ENCODE measurements at regions not wholly inside any gene's neighbourhood (a gene's known extent, or its start where the extent isn't known, plus 50 kb on each side); places are given as distances from the start of the nearest gene placed in this dataset.

DNA sequence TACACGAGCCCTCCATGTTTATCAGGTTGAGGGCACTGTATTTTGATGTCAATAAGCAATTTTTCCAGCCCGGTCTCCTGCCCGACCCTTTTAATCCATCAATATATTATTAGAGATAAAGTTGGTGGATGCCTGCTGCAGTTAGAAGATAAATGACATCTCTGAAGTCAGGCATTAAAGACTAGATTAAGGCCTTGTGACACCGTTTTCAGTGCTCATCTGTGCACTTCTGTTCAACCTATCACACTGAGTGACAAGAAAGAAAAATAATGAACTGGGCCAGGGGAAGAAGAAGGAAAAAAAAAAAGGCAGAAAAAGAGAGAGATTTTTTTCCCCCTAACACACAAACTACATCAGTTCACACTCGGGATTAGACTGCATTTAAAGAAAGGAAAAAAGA lies 371.8 kb downstream of the IL20RB start:
- H3K9me2 ChIP-seq (ENCODE audit: insufficient read depth, low read length), result no peaks in the 10 kb centered on the region
- no peaks in the 10 kb centered on the region for H3F3A ChIP-seq (ENCODE audit: insufficient read depth, low read length, poor library complexity, severe bottlenecking)
- no peaks in the 10 kb centered on the region for H3K27me3 ChIP-seq (ENCODE audit: insufficient read depth, low read depth, low read length)
- no peak overlapping the region for H3K4me2 ChIP-seq (ENCODE audit: low read length)
- H3K4me3 ChIP-seq (ENCODE audit: low read length), result no peak overlapping the region
- H3K9ac ChIP-seq (ENCODE audit: low read length), result no peak overlapping the region
- no peak overlapping the region for H2AFZ ChIP-seq (ENCODE audit: low read depth, low read length)
- H3K9me3 ChIP-seq (ENCODE audit: low read length), result no peaks in the 10 kb centered on the region
- H3K27ac ChIP-seq (ENCODE audit: low read length), result no peak overlapping the region
- no peaks in the 10 kb centered on the region for H3K36me3 ChIP-seq (ENCODE audit: insufficient read depth, low read length)
- no peaks in the 10 kb centered on the region for H4K20me1 ChIP-seq (ENCODE audit: insufficient read depth)
- TF ChIP-seq EP300 (conservative IDR thresholded peaks at IDR 0.05; ENCODE audit: poor library complexity, severe bottlenecking) (peak; percentile 24), SMC3 (conservative IDR thresholded peaks at IDR 0.05; ENCODE audit: poor library complexity) (no peak)
- no peaks in the 10 kb centered on the region for H3K79me2 ChIP-seq (replicated peaks; ENCODE audit: insufficient read depth, low read length)

DNA sequence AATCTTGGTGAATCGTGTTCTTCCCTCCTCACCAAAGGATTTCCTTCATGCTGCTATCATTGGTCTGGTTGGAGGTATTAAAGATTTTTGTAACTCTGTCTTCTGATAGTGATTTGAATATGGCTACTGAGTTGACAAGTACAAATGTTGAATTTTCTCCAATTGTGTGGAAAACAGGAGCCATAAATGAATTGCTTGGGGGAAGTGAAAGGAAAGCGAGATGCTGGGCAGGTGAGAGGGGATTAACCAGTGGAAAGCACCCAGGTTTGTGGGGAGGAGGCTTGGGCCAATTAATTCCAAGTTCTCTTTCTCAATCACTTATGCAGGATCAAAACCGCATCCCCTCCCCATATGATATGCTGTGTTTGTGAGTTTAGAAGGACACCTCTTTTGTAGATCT lies 372.5 kb downstream of the IL20RB start:
- no peaks in the 10 kb centered on the region for H3K9me2 ChIP-seq (ENCODE audit: insufficient read depth, low read length)
- no peak overlapping the region for H3K9ac ChIP-seq (ENCODE audit: low read length)
- no peaks in the 10 kb centered on the region for H3K79me2 ChIP-seq (replicated peaks; ENCODE audit: insufficient read depth, low read length)
- H2AFZ ChIP-seq (ENCODE audit: low read depth, low read length), result no peak overlapping the region
- H3K36me3 ChIP-seq (ENCODE audit: insufficient read depth, low read length), result no peaks in the 10 kb centered on the region
- no peak overlapping the region for H3K4me2 ChIP-seq (ENCODE audit: low read length)
- no peaks in the 10 kb centered on the region for H4K20me1 ChIP-seq (ENCODE audit: insufficient read depth)
- no peaks in the 10 kb centered on the region for H3K27me3 ChIP-seq (ENCODE audit: insufficient read depth, low read depth, low read length)
- no peak overlapping the region for H3K27ac ChIP-seq (ENCODE audit: low read length)
- no peaks in the 10 kb centered on the region for H3K9me3 ChIP-seq (ENCODE audit: low read length)
- no peaks in the 10 kb centered on the region for H3F3A ChIP-seq (ENCODE audit: insufficient read depth, low read length, poor library complexity, severe bottlenecking)
- TF ChIP-seq EZH2 (IDR thresholded peaks at IDR 0.05; ENCODE audit: borderline replicate concordance, insufficient read depth, low read length, poor library complexity, severe bottlenecking), result no peak
- TF ChIP-seq, protein P1, sequence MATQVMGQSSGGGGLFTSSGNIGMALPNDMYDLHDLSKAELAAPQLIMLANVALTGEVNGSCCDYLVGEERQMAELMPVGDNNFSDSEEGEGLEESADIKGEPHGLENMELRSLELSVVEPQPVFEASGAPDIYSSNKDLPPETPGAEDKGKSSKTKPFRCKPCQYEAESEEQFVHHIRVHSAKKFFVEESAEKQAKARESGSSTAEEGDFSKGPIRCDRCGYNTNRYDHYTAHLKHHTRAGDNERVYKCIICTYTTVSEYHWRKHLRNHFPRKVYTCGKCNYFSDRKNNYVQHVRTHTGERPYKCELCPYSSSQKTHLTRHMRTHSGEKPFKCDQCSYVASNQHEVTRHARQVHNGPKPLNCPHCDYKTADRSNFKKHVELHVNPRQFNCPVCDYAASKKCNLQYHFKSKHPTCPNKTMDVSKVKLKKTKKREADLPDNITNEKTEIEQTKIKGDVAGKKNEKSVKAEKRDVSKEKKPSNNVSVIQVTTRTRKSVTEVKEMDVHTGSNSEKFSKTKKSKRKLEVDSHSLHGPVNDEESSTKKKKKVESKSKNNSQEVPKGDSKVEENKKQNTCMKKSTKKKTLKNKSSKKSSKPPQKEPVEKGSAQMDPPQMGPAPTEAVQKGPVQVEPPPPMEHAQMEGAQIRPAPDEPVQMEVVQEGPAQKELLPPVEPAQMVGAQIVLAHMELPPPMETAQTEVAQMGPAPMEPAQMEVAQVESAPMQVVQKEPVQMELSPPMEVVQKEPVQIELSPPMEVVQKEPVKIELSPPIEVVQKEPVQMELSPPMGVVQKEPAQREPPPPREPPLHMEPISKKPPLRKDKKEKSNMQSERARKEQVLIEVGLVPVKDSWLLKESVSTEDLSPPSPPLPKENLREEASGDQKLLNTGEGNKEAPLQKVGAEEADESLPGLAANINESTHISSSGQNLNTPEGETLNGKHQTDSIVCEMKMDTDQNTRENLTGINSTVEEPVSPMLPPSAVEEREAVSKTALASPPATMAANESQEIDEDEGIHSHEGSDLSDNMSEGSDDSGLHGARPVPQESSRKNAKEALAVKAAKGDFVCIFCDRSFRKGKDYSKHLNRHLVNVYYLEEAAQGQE (IDR thresholded peaks at IDR 0.05; ENCODE audit: borderline replicate concordance), result no peak
- no peak for TF ChIP-seq MXI1 (conservative IDR thresholded peaks at IDR 0.05; ENCODE audit: poor library complexity, severe bottlenecking)
- no peak for TF ChIP-seq RAD21 (conservative IDR thresholded peaks at IDR 0.05)
- TF ChIP-seq, protein P2, sequence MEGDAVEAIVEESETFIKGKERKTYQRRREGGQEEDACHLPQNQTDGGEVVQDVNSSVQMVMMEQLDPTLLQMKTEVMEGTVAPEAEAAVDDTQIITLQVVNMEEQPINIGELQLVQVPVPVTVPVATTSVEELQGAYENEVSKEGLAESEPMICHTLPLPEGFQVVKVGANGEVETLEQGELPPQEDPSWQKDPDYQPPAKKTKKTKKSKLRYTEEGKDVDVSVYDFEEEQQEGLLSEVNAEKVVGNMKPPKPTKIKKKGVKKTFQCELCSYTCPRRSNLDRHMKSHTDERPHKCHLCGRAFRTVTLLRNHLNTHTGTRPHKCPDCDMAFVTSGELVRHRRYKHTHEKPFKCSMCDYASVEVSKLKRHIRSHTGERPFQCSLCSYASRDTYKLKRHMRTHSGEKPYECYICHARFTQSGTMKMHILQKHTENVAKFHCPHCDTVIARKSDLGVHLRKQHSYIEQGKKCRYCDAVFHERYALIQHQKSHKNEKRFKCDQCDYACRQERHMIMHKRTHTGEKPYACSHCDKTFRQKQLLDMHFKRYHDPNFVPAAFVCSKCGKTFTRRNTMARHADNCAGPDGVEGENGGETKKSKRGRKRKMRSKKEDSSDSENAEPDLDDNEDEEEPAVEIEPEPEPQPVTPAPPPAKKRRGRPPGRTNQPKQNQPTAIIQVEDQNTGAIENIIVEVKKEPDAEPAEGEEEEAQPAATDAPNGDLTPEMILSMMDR (IDR thresholded peaks at IDR 0.05; ENCODE audit: poor library complexity, severe bottlenecking), result no peak
- no peak for TF ChIP-seq SMC3 (conservative IDR thresholded peaks at IDR 0.05; ENCODE audit: poor library complexity)
- TF ChIP-seq POLR2AphosphoS5 (IDR thresholded peaks at IDR 0.05), result no peak
- TF ChIP-seq EP300 (conservative IDR thresholded peaks at IDR 0.05; ENCODE audit: poor library complexity, severe bottlenecking), result no peak
- TF ChIP-seq TAF1 (IDR thresholded peaks at IDR 0.05; ENCODE audit: low read depth), result no peak
- no peak overlapping the region for H3K4me3 ChIP-seq (ENCODE audit: low read length)

DNA sequence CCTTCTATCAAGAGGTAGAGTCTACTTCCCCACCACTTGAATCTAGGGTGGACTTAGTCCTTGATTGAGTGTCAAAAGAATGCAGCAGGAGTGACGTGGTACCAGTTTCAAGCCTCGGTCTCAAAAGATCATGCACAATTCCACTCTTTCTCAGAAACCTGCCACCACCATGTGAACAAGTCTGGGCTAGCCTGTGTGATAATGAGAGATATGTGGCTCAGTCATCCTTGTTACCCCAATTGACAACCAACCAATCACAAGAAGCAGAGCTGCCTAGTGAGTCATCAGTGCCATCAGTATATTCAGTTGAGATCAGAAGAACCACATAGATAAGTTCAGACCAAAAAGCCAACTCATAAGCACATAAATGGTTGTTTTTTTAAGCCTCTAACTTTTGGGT lies 374.5 kb downstream of the IL20RB start:
- no peaks in the 10 kb centered on the region for H3K9me3 ChIP-seq (ENCODE audit: low read length)

More for the DNA sequence above, 374.5 kb downstream of the IL20RB start:
- Histone ChIP-seq H3K27me3 (ENCODE audit: insufficient read depth, low read depth, low read length) (no peaks in the 10 kb centered on the region), H3K36me3 (ENCODE audit: insufficient read depth, low read length) (no peaks in the 10 kb centered on the region), H3K4me2 (ENCODE audit: low read length) (no peak overlapping the region), H3K79me2 (replicated peaks; ENCODE audit: insufficient read depth, low read length) (no peaks in the 10 kb centered on the region), H4K20me1 (ENCODE audit: insufficient read depth) (no peaks in the 10 kb centered on the region), H3F3A (ENCODE audit: insufficient read depth, low read length, poor library complexity, severe bottlenecking) (no peaks in the 10 kb centered on the region), H3K4me3 (ENCODE audit: low read length) (no peak overlapping the region), H3K27ac (ENCODE audit: low read length) (no peak overlapping the region), H2AFZ (ENCODE audit: low read depth, low read length) (no peak overlapping the region), H3K9me2 (ENCODE audit: insufficient read depth, low read length) (no peaks in the 10 kb centered on the region), H3K9ac (ENCODE audit: low read length) (no peak overlapping the region)
- TF ChIP-seq TAF1 (IDR thresholded peaks at IDR 0.05; ENCODE audit: low read depth) (no peak), POLR2AphosphoS5 (IDR thresholded peaks at IDR 0.05) (no peak), EZH2 (IDR thresholded peaks at IDR 0.05; ENCODE audit: borderline replicate concordance, insufficient read depth, low read length, poor library complexity, severe bottlenecking) (no peak), SMC3 (conservative IDR thresholded peaks at IDR 0.05; ENCODE audit: poor library complexity) (no peak), RAD21 (conservative IDR thresholded peaks at IDR 0.05) (no peak), MXI1 (conservative IDR thresholded peaks at IDR 0.05; ENCODE audit: poor library complexity, severe bottlenecking) (no peak), EP300 (conservative IDR thresholded peaks at IDR 0.05; ENCODE audit: poor library complexity, severe bottlenecking) (no peak)
- TF ChIP-seq, protein P1 (IDR thresholded peaks at IDR 0.05; ENCODE audit: borderline replicate concordance), result no peak
- TF ChIP-seq, protein P2 (IDR thresholded peaks at IDR 0.05; ENCODE audit: poor library complexity, severe bottlenecking), result no peak

Data from neural cell (in vitro differentiated cells).